DND-41 (cell line): ENCODE measurements at regions not wholly inside any gene's neighbourhood (a gene's known extent, or its start where the extent isn't known, plus 50 kb on each side); places are given as distances from the start of the nearest gene placed in this dataset.

Source experiments
- CTCF ChIP-seq: IDR thresholded peaks from 2 replicates; pipeline ENCODE4 v1.5.1; 2012; ENCODE audit warnings: borderline replicate concordance, low read length, moderate library complexity, mild to moderate bottlenecking; ENCODE audit not compliant: poor library complexity, severe bottlenecking; ENCODE audit errors: extremely low read depth
- EZH2 ChIP-seq: IDR thresholded peaks from 3 replicates; pipeline ENCODE4 v1.6.1; 2012; ENCODE audit warnings: borderline replicate concordance, low read depth, mild to moderate bottlenecking, moderate library complexity, low read length, inconsistent platforms; ENCODE audit not compliant: severe bottlenecking

DNA sequence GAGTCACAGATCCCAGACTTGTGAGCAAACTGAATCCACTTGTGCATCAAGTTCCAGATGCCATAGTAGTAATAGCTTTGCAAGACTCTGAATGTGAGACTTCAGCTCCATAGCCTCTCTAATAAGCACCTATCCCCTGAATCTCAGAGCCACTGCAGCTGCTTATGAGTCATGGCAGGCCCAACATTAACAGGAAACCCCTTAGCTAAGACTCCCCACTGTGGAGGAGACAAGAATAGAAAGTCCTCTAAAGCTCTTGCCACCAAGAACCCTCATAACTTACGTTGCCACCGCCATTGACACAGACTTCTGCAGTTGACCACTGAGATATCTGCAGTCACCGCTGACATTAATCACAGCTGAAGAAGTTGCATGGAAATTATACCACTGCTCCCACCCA is 62.9 kb upstream of the PDE3A start:
- no peak for TF ChIP-seq CTCF
- no peak for TF ChIP-seq EZH2
